ENCODE measurements at regions not wholly inside any gene's neighbourhood (a gene's known extent, or its start where the extent isn't known, plus 50 kb on each side); places are given as distances from the start of the nearest gene placed in this dataset.

DNA sequence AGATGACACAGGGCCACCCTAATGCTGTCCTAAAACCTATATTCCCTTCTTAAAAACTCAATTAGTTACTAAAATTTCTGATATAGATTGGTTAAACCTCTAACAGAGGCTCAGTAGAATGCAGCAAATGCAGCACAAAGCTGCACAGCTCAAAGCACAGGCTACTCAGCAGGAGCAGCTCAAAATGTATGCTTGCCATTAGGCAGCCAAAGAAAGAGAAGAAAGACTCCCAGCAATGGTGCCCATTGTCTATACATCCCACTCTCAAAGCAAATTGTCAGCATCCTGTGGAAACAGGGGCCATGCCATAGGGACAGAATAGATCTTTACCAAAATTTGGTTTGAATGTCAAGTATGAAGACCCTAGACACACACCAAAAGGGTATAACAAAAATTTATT is 73.5 kb downstream of the TFPI2 start:
- no peak overlapping the region for H3K27ac ChIP-seq
- ChIA-PET CTCF (no interaction called here), POLR2A (ENCODE audit: low non-redundant PET) (no interaction called here)
- DNase-seq (ENCODE audit: low spot score), result no peak
- TF ChIP-seq, protein P1, sequence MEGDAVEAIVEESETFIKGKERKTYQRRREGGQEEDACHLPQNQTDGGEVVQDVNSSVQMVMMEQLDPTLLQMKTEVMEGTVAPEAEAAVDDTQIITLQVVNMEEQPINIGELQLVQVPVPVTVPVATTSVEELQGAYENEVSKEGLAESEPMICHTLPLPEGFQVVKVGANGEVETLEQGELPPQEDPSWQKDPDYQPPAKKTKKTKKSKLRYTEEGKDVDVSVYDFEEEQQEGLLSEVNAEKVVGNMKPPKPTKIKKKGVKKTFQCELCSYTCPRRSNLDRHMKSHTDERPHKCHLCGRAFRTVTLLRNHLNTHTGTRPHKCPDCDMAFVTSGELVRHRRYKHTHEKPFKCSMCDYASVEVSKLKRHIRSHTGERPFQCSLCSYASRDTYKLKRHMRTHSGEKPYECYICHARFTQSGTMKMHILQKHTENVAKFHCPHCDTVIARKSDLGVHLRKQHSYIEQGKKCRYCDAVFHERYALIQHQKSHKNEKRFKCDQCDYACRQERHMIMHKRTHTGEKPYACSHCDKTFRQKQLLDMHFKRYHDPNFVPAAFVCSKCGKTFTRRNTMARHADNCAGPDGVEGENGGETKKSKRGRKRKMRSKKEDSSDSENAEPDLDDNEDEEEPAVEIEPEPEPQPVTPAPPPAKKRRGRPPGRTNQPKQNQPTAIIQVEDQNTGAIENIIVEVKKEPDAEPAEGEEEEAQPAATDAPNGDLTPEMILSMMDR (conservative IDR thresholded peaks at IDR 0.05; ENCODE audit: low read depth), result no peak

DNA sequence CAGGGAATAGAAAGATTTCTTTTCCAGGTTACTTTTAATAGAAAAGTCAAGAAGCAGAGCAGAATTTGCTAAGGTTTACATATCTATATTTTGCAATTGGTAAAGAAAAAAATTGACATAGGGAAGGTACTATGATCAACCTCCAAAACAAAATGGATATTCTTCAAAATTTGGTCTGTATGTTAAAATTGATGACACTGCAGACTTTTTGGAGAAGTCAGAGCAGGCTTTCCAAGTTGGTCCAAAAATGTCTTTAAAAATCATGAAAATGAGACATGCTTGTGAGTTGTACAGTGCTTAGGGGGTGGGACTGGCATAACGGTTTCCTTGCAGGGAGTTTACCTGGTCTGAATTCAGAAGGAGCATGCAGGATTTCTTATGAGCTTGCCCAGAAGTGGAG is 77.0 kb downstream of the TFPI2 start:
- CTCF ChIA-PET, result interaction anchor here (0.6 kb wide), 1 partner anchor 27 kb away, joined by 11 read pairs; no protein-coding TSS in a partner anchor
- H3K27ac ChIP-seq, result no peak overlapping the region
- DNase-seq (ENCODE audit: low spot score), result no peak
- TF ChIP-seq, protein P1 (conservative IDR thresholded peaks at IDR 0.05; ENCODE audit: low read depth), result no peak
- POLR2A ChIA-PET (ENCODE audit: low non-redundant PET), result no interaction called here

DNA sequence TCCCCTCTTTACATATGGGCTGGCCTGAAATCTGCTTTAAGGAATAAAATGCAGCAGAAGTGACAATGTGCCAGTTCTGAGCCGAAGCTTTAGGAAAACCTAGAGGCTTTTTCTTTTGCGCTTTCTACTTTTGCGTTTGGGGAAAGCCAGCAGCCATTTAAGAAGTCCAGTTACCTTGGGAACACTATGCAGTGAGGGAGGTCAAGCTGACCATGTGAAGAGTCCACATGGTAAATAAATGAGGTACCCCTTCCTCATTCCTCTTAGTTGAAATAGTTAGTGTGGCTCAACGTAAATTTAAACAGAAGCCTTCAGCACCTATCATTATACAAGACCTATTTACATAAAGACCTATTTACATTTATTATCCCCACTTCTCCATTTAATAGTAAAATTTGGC is 78.5 kb downstream of the TFPI2 start:
- POLR2A ChIA-PET (ENCODE audit: low non-redundant PET), result no interaction called here
- no peak for DNase-seq (ENCODE audit: low spot score)
- H3K27ac ChIP-seq, result no peak overlapping the region
- TF ChIP-seq, protein P1 (conservative IDR thresholded peaks at IDR 0.05; ENCODE audit: low read depth), result no peak
- CTCF ChIA-PET, result interaction anchor here (0.6 kb wide), 1 partner anchor 1275 kb away, joined by 3 read pairs; no protein-coding TSS in a partner anchor

DNA sequence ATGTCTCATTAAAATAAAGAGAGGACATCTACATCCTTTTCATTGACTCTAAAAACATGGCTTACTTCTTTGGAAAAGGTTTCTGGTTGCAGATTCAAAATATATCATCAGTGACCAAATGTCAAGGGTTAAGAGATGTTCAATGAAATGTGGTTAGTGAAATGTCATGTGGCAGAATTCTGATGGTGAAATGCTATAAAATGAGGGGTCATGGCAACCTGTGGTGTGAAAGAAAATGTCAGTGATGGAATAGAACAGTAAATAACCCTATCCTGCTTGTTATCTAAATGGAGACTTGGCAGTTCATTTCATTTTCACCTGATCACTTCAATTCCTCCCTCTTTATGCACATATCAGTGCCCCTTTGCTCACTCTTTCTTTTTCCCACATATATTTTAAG is 79.4 kb downstream of the TFPI2 start:
- DNase-seq (ENCODE audit: low spot score), result no peak
- ChIA-PET POLR2A (ENCODE audit: low non-redundant PET) (no interaction called here), CTCF (interaction anchor here (0.6 kb wide), 1 partner anchor 1276 kb away, joined by 3 read pairs; no protein-coding TSS in a partner anchor)
- TF ChIP-seq, protein P1 (conservative IDR thresholded peaks at IDR 0.05; ENCODE audit: low read depth), result no peak
- H3K27ac ChIP-seq, result no peak overlapping the region

DNA sequence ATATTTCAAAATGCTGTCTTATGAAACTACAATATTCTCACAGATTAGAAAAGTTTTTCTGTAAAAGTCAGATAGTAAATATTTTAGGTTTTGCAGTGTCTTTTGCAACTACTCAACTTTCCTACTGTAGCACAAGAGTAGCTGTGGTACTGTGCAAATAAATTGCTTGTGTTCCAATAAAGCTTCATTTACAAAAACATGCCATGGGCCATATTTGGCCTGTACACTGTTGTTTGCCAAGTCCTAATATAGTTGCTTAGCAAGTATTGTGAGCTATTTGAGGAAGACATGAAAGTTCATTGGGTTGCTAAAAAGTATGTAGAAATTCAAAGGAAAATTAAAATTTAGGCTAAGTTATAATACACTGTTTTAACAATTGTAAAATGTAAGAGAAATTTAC is 80.0 kb downstream of the TFPI2 start:
- TF ChIP-seq, protein P1 (conservative IDR thresholded peaks at IDR 0.05; ENCODE audit: low read depth), result no peak

DNA sequence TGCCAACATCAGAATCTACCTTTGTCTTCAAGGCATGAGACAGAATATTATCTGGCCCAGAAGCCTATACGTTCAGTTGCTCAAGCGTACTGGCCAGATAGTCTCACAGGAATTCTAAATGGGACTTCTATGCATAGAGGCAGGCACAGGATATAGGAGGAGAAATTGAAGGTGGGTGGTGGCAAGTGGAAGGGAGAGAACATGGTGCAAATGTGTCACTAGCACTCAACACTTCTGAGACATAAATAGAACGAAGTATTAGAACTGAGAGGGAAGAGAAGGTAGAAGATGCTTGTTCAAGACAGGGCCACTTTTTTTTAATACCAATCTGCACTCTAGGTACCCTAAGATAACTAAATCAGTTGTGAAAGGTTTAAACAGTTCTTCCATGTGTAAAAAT is 85.8 kb downstream of the TFPI2 start:
- CTCF ChIA-PET, result no interaction called here
- H3K27ac ChIP-seq, result no peak overlapping the region
- TF ChIP-seq, protein P1 (conservative IDR thresholded peaks at IDR 0.05; ENCODE audit: low read depth), result no peak
- POLR2A ChIA-PET (ENCODE audit: low non-redundant PET), result no interaction called here
- DNase-seq (ENCODE audit: low spot score), result no peak

More for the DNA sequence above, 80.0 kb downstream of the TFPI2 start:
- ChIA-PET POLR2A (ENCODE audit: low non-redundant PET) (no interaction called here), CTCF (no interaction called here)
- no peak for DNase-seq (ENCODE audit: low spot score)
- no peak overlapping the region for H3K27ac ChIP-seq
